ENCODE measurements at regions not wholly inside any gene's neighbourhood (a gene's known extent, or its start where the extent isn't known, plus 50 kb on each side); places are given as distances from the start of the nearest gene placed in this dataset.

GRCh38 chr6:164436976-164437375 lies 872.4 kb downstream of the C6orf118 start (continued):
- TF ChIP-seq HMGXB4 (CRISPR knock-in tag; IDR thresholded peaks at IDR 0.05; ENCODE audit: borderline replicate concordance in 1 of 2, low read depth in 1 of 2) (no peak), U2AF1 (optimal IDR thresholded peaks at IDR 0.05; ENCODE audit: low read depth, low read length) (no peak), ZNF460 (CRISPR knock-in tag; IDR thresholded peaks at IDR 0.05; ENCODE audit: borderline replicate concordance) (no peak), ZNF749 (CRISPR knock-in tag; IDR thresholded peaks at IDR 0.05; ENCODE audit: borderline replicate concordance) (no peak), LCORL (IDR thresholded peaks at IDR 0.05) (no peak), LCORL (CRISPR knock-in tag; IDR thresholded peaks at IDR 0.05) (no peak), FOSL1 (CRISPR knock-in tag; IDR thresholded peaks at IDR 0.05; ENCODE audit: borderline replicate concordance) (no peak), FOXO1 (CRISPR knock-in tag; IDR thresholded peaks at IDR 0.05) (no peak), ZNF780A (CRISPR knock-in tag; IDR thresholded peaks at IDR 0.05) (no peak), MTA3 (CRISPR knock-in tag; IDR thresholded peaks at IDR 0.05) (no peak)

- H3K27ac ChIP-seq (ENCODE audit: extremely low read length, insufficient read depth, low read length) = no peak overlapping the region
- peaks cover 95% of the 10 kb centered on the region for H3K9me3 ChIP-seq (ENCODE audit: low read length)
- CTCF ChIA-PET (ENCODE audit: low intra/inter-chr PET ratio, low total read pairs) = no interaction called here
- TF ChIP-seq PCBP1 (IDR thresholded peaks at IDR 0.05; ENCODE audit: borderline replicate concordance, low read depth, low read length) (no peak), KDM5B (CRISPR knock-in tag; IDR thresholded peaks at IDR 0.05; ENCODE audit: borderline replicate concordance) (no peak), ARHGAP35 (CRISPR knock-in tag; IDR thresholded peaks at IDR 0.05; ENCODE audit: borderline replicate concordance) (no peak), POLR2AphosphoS2 (IDR thresholded peaks at IDR 0.05; ENCODE audit: low read depth, low read length) (no peak), FOXA3 (CRISPR knock-in tag; IDR thresholded peaks at IDR 0.05) (no peak), KLF13 (CRISPR knock-in tag; IDR thresholded peaks at IDR 0.05) (no peak), ZNF205 (CRISPR knock-in tag; IDR thresholded peaks at IDR 0.05) (no peak), RORA (CRISPR knock-in tag; IDR thresholded peaks at IDR 0.05) (no peak), ZNF777 (CRISPR knock-in tag; IDR thresholded peaks at IDR 0.05) (no peak), ZNF337 (CRISPR knock-in tag; IDR thresholded peaks at IDR 0.05; ENCODE audit: borderline replicate concordance, low read depth) (no peak), HNRNPL (IDR thresholded peaks at IDR 0.05; ENCODE audit: low read depth, low read length) (no peak), ZNF263 (CRISPR knock-in tag; IDR thresholded peaks at IDR 0.05) (no peak), AGO2 (optimal IDR thresholded peaks at IDR 0.05; ENCODE audit: low read depth, low read length) (no peak)
- no peak overlapping the region for H3K9ac ChIP-seq (ENCODE audit: insufficient read depth, low read depth, low read length)
- no peaks in the 10 kb centered on the region for H3K79me2 ChIP-seq (ENCODE audit: insufficient read depth, low read length)
- DNase-seq (ENCODE audit: low spot score) (no peak), ATAC-seq (no peak), FAIRE-seq (no peak)
- no TSS peak for BruUV-seq (replicated peaks)
- H2AFZ ChIP-seq (ENCODE audit: low read length) = no peak overlapping the region
- H3K27me3 ChIP-seq (ENCODE audit: control insufficient read depth in 1 of 2, insufficient read depth in 2 of 2, low read length in 2 of 2) = no peaks in the 10 kb centered on the region; a peak in 1 of 5 replicates
- no peaks in the 10 kb centered on the region for H3K4me1 ChIP-seq (ENCODE audit: insufficient read depth, low read length)
- H3K4me3 ChIP-seq (replicated peaks in 1 of 3; ENCODE audit: insufficient read depth in 1 of 3, low read depth in 2 of 3, low read length in 3 of 3) = no peak overlapping the region
- no peaks in the 10 kb centered on the region for H4K20me1 ChIP-seq (ENCODE audit: insufficient read depth, low read length)
- no peak overlapping the region for H3K4me2 ChIP-seq (ENCODE audit: low read depth, low read length)
- POLR2A ChIA-PET = no interaction called here
- in situ Hi-C loops (cut with HindIII; ENCODE audit: extremely low pct_ligation_motif_present, low pct_unique_long_range_greater_than_20kb) (no loop called here), intact Hi-C loops (cut with micrococcal nuclease; ENCODE audit: unreplicated experiment) (no loop called here)
- 7% methylated on average over 2 of the region's 2 CpGs for WGBS (ENCODE audit: low lambda C conversion rate)
- H3K36me3 ChIP-seq (replicated peaks in 1 of 2; ENCODE audit: control insufficient read depth in 1 of 2, insufficient read depth in 2 of 2, low read length in 2 of 2) = no peaks in the 10 kb centered on the region
These were observed 881.5 kb downstream of the C6orf118 start for GRCh38 chr6:164427728-164428402.

Measured in HepG2 (cell line).